ENCODE measurements at regions not wholly inside any gene's neighbourhood (a gene's known extent, or its start where the extent isn't known, plus 50 kb on each side); places are given as distances from the start of the nearest gene placed in this dataset.

GRCh38 chr12:127548123-127548553 is 718.8 kb upstream of the TMEM132C start:
- Histone ChIP-seq H3K36me3 (replicated peaks) (no peaks in the 10 kb centered on the region), H3K27me3 (replicated peaks) (no peaks in the 10 kb centered on the region), H3K4me3 (ENCODE audit: low read depth, low read length) (no peak overlapping the region), H3K27ac (no peak overlapping the region)
- no peak for TF ChIP-seq CTCF (IDR thresholded peaks at IDR 0.05; ENCODE audit: low read depth, low read length, missing control alignments)
- DNase-seq: peak; percentile 24
- in situ Hi-C loops (cut with HindIII; ENCODE audit: low pct_ligation_motif_present, low sequenced_read_pairs): no loop called here

DNA sequence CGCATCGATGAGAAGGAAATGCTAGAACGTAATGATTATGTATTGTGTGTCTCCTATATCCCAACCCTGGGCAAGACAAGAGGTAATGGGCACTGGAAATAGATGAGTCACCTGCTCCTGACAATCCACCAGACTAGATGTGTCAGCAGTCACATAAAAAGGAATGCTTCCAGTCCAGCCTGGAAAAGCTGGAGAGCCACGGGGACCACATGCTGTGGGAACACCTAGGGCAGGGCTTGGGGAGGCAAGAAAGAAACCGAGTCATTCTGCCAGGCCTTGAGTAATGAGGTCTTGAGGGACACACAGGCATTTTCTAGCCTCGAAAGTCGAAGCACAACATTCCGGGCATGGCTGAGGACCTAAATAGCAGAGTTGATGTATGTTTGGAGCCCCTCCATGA is 716.7 kb upstream of the TMEM132C start:
- DNase-seq: peak; percentile 28
- Histone ChIP-seq H3K27ac (no peak overlapping the region), H3K4me3 (ENCODE audit: low read depth, low read length) (no peak overlapping the region), H3K27me3 (replicated peaks) (no peaks in the 10 kb centered on the region), H3K36me3 (replicated peaks) (no peaks in the 10 kb centered on the region)
- TF ChIP-seq CTCF (IDR thresholded peaks at IDR 0.05; ENCODE audit: low read depth, low read length, missing control alignments): no peak
- in situ Hi-C loops (cut with HindIII; ENCODE audit: low pct_ligation_motif_present, low sequenced_read_pairs): no loop called here

- Histone ChIP-seq H3K27ac (no peak overlapping the region), H3K4me3 (ENCODE audit: low read depth, low read length) (no peak overlapping the region), H3K27me3 (replicated peaks) (no peaks in the 10 kb centered on the region), H3K36me3 (replicated peaks) (no peaks in the 10 kb centered on the region)
- DNase-seq: no peak
- in situ Hi-C loops (cut with HindIII; ENCODE audit: low pct_ligation_motif_present, low sequenced_read_pairs): no loop called here
- no peak for TF ChIP-seq CTCF (IDR thresholded peaks at IDR 0.05; ENCODE audit: low read depth, low read length, missing control alignments)
These were observed 714.1 kb upstream of the TMEM132C start for GRCh38 chr12:127552838-127553237.

DNA sequence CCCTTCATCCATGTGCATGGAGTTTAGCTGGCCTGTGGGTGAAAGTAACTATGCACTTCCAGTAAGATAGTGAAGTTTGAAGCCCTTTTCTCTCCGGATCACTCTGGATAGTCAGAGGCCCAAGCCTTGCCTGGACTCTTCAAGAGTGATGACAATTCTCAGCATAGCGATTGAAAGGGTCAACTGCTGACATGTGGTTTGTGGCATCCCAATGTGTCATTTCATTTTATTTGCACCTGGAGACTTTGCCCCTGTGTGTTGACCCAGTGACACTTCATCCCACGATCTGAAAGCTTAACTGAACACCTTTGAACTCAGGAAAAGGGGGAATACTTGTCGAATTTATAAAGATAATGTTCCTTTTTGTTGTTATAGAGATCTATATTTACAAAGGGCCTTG is 711.9 kb upstream of the TMEM132C start:
- Histone ChIP-seq H3K4me3 (ENCODE audit: low read depth, low read length) (no peak overlapping the region), H3K27me3 (replicated peaks) (no peaks in the 10 kb centered on the region), H3K36me3 (replicated peaks) (no peaks in the 10 kb centered on the region), H3K27ac (no peak overlapping the region)
- in situ Hi-C loops (cut with HindIII; ENCODE audit: low pct_ligation_motif_present, low sequenced_read_pairs): no loop called here
- no peak for TF ChIP-seq CTCF (IDR thresholded peaks at IDR 0.05; ENCODE audit: low read depth, low read length, missing control alignments)
- DNase-seq: no peak

- no peak overlapping the region for H3K27ac ChIP-seq
- no peaks in the 10 kb centered on the region for H3K27me3 ChIP-seq (replicated peaks)
- DNase-seq: no peak
- no peaks in the 10 kb centered on the region for H3K36me3 ChIP-seq (replicated peaks)
- TF ChIP-seq CTCF (IDR thresholded peaks at IDR 0.05; ENCODE audit: low read depth, low read length, missing control alignments): no peak
- in situ Hi-C loops (cut with HindIII; ENCODE audit: low pct_ligation_motif_present, low sequenced_read_pairs): no loop called here
- no peak overlapping the region for H3K4me3 ChIP-seq (ENCODE audit: low read depth, low read length)
These were observed 710.6 kb upstream of the TMEM132C start for GRCh38 chr12:127556231-127556886.

DNA sequence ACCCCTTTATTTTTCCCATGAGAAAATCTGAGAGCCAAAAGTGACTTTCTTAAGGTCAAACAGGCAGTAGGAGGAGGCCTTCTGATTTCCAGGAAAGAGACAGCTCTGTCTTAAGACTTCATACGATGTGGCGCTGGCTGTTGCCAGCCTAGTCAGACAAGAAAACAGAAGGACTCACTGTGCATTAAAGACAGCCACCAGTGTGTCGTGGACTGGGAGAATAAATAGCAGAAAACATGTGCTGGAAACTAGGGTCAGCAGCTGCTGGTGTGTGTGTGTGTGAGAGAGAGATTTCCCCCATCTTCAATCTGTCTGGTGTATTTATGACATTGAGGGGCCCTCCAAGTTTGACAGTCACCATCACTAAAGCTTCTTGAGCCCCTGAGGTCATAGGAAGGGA is 708.6 kb upstream of the TMEM132C start:
- in situ Hi-C loops (cut with HindIII; ENCODE audit: low pct_ligation_motif_present, low sequenced_read_pairs): no loop called here
- no peak for TF ChIP-seq CTCF (IDR thresholded peaks at IDR 0.05; ENCODE audit: low read depth, low read length, missing control alignments)
- Histone ChIP-seq H3K27me3 (replicated peaks) (no peaks in the 10 kb centered on the region), H3K4me3 (ENCODE audit: low read depth, low read length) (no peak overlapping the region), H3K36me3 (replicated peaks) (no peaks in the 10 kb centered on the region), H3K27ac (no peak overlapping the region)
- no peak for DNase-seq
